ENCODE measurements at regions not wholly inside any gene's neighbourhood (a gene's known extent, or its start where the extent isn't known, plus 50 kb on each side); places are given as distances from the start of the nearest gene placed in this dataset.

DNA sequence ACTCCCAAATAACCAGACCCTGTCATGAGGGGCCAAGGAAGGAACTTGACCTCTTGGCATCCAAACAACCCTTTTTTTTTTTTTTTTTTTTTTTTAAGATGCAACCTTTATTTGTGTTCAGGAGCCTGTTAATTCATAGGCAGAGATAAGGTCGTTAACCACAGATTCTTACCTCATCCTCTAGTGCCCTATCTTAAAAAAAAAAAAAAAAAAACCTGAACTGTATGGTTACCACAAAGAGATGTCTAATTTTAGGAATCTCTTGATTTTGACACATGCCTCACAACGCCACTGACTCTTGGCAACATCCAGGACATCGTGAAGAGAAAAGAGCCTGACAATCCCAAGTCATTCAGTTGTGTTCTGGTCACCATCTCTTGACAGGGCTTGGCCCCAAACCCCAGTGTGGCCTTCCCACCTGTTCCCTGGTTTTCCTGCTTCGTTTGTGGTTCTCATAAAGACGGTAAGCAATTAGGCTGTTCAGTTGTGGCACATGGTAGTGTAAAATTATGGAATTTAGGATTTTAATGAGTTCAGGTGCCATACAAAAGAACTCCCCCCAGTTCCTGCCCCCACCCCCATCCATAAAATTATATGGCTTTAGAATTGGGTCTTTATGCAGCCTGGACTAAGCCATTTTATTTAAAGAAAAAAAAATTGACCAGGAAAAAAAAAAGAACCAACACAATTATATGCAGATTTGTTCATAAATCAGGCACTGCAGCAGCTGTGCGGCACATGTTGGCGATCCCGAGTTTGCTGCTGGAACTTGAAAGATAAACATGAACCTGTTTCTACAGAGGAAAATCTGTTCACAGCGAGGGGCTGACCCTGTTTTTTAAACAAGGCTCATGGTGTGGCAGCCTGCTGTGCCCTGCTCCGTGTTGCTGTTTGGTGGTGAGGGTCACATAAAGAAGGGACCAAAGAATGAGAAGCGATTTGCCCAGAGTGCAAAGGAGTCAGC lies 267.8 kb upstream of the CLINT1 start:
- TF ChIP-seq, protein P1, sequence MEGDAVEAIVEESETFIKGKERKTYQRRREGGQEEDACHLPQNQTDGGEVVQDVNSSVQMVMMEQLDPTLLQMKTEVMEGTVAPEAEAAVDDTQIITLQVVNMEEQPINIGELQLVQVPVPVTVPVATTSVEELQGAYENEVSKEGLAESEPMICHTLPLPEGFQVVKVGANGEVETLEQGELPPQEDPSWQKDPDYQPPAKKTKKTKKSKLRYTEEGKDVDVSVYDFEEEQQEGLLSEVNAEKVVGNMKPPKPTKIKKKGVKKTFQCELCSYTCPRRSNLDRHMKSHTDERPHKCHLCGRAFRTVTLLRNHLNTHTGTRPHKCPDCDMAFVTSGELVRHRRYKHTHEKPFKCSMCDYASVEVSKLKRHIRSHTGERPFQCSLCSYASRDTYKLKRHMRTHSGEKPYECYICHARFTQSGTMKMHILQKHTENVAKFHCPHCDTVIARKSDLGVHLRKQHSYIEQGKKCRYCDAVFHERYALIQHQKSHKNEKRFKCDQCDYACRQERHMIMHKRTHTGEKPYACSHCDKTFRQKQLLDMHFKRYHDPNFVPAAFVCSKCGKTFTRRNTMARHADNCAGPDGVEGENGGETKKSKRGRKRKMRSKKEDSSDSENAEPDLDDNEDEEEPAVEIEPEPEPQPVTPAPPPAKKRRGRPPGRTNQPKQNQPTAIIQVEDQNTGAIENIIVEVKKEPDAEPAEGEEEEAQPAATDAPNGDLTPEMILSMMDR (IDR thresholded peaks at IDR 0.05): no peak
- TF ChIP-seq POLR2A (IDR thresholded peaks at IDR 0.05): no peak
